NCI-H2227 treated with DMSO at 0.1 percent for 48 hours (cell line): ENCODE measurements at regions not wholly inside any gene's neighbourhood (a gene's known extent, or its start where the extent isn't known, plus 50 kb on each side); places are given as distances from the start of the nearest gene placed in this dataset.
"Not testable (repeated sequence)": the region's sequence is repeated elsewhere in the genome, so short reads cannot be mapped to it uniquely, and the experiment has no call there.

Experiments used
- DNase-seq: peaks from one replicate; lab custom pipeline; 2025; lab: John Stamatoyannopoulos, UW

GRCh38 chr16:18263046-18263445 lies 73.5 kb downstream of the NPIPA8 start:
- not testable (repeated sequence) for DNase-seq

DNA sequence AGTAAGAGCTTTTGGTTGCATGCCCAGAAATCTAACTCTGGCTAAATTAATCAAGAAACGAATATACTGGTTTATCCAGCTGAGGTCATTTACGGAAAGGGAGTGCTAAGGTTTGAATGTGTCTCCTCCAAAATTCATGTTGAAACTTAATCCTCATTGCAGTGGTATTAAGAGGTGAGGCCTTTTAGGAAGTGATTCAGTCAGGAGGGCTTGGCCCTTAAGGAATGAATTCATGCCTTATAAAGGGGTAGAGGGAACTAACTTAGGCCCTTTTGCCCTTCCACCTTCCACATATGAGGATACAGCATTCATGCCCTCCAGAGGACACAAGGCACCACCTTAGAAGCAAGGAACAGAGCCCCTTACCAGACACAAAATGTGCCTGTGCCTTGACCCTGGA lies 74.7 kb downstream of the NPIPA8 start:
- not testable (repeated sequence) for DNase-seq

DNA sequence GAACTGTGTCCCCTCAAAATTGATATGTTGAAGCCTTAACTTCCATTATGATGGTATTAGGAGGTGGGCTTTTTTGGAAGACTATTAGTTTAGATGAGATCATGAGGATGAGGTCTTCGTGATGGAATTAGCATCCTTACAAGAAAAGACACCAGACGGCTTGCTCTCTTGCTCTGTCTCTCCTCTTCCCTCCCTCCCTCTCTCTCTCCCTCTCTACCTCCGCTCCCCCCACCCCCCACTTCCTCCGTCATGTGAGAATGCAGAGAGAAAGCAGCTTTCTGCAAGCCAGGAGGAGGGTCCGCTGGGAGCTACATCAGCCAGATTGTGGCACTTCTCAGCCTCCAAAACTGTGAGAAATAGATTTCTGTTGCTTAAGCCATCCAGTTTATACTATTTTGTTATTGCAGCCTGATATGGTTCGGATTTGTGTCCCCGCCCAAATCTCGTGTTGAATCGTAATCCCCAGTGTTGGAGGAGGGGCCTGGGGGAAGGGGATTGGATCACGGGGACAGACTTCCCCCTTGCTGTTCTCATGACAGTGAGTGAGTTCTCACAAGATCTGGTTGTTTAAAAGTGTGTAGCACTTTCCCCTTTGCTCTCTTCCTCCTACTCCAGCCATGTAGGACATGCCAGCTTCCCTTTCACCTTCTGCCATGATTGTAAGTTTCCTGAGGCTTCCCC lies 76.9 kb downstream of the NPIPA8 start:
- not testable (repeated sequence) for DNase-seq

DNA sequence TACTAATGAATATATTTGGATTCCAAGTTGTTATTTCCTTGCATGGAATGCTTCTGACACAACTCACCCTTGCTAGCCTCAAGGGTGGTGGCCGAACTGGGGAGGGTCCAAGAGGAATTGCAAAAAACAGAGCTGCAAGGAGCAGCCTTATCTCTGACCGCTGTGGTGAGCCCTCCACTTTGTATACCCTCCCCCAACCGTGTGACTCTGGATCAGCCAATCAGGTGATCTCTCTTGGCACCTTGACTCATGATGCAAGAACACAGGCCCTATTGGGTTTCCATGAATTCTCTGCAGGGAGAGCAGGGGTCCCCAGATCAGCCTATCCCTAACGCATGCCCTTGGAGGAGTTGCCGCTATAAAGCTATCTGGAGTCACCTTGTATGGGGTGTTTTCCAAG lies 83.6 kb downstream of the NPIPA8 start:
- not testable (repeated sequence) for DNase-seq

GRCh38 chr16:18230505-18230904 lies 106.0 kb downstream of the NPIPA8 start:
- not testable (repeated sequence) for DNase-seq

- DNase-seq: not testable (repeated sequence)
These were observed 114.2 kb downstream of the NPIPA8 start for GRCh38 chr16:18222054-18223009.

- not testable (repeated sequence) for DNase-seq
These were observed 118.8 kb downstream of the NPIPA8 start for GRCh38 chr16:18217741-18218140.

DNA sequence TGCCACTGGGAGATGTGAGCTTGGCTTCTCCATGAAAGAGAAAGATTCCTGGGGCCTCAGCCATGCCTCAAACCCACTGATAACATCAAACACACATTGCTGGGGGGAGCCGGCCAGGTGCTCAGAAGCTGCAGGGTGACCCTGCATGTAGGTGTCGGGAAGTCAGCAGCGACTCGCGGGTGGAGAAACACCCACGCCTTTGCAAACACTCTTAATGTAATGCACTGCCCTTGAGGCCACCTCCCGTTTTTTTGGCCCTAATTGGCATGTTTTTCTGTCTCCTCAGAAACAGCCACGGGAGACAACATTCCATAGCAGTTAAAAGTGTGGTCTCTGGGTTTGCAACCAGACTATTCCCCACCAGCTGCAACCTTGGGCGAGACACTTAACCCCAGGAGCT lies 119.7 kb downstream of the NPIPA8 start:
- not testable (repeated sequence) for DNase-seq

GRCh38 chr16:18213810-18214209 lies 122.7 kb downstream of the NPIPA8 start:
- DNase-seq: not testable (repeated sequence)

DNA sequence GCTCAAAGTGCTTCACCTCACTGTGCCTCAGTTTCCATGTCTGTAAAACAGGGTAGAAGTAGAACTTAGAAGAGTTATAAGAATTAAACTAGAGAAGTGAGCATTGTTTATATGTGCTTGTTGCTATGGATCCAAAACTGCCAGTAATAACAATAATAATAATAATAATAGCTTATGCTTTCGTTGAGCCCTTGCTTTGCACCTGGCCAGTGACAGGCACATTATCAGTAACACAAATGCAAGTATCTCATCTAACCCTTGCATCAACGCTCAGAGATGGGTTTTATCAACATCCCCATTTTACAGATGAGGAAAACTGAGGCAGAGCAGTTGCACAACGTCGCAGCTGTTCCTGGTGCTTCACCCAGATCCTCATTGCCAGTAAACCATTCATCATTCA lies 125.0 kb downstream of the NPIPA8 start:
- not testable (repeated sequence) for DNase-seq

DNA sequence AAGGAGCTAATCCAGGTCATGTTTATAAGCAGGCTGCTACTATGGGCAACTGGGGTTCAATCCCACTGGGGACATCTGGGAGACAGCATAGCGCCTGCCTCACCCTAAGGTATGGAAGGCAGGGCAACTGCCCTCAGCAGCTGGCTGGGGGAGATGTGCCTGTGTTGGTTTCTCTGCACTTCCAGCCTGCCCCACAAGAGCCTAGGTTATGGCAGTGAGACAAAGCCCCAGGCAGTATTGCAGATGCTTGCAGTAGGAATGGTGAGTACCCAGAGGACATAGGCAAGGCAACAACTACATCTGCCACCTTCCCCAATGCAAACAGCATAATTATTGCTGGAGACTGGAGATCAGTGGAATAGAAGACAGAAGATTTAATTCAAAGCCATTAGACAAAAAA lies 131.8 kb downstream of the NPIPA8 start:
- DNase-seq: not testable (repeated sequence)

GRCh38 chr16:18204309-18204708 lies 132.2 kb downstream of the NPIPA8 start:
- DNase-seq: not testable (repeated sequence)

- DNase-seq: not testable (repeated sequence)
These were observed 135.0 kb downstream of the NPIPA8 start for GRCh38 chr16:18201511-18201910.

DNA sequence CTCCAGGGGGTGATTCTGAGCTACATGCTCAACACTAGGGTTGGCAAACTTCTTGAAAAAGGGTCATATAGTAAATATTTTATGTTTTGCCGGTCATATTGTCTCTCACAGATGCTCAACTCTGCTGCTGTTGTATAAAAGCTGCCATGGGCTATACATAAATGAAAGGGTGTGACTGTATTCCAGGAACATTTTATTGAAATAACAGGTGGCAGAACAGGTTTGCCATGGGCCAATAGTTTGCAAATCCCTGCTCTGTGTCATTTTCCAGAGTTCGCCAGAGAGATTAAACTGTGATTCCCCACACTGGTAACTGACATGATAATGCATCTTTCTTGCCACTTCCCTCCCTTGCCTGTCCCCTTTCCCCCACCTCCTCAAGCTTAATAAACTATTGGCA lies 144.1 kb downstream of the NPIPA8 start:
- not testable (repeated sequence) for DNase-seq

GRCh38 chr16:18190179-18190578 lies 146.4 kb downstream of the NPIPA8 start:
- DNase-seq: not testable (repeated sequence)

DNA sequence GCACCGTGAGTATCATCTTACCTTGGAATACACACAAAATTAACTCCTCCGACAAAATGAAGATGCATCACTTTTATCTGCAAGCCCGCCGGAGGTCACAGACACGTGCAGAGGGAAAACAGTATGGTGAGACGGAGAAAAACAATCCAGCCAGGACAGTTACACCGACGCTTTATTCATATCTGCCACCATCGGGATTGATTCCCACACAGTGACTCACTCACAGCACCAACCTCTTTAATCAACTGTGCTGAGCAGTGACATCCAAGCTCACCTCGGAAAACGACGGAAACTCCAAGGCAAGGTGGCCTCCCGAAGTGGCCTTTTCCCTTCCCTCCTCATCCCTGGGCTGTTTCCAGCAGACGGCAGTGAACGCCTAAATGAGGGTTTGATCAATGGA lies 151.8 kb downstream of the NPIPA8 start:
- DNase-seq: not testable (repeated sequence)

- not testable (repeated sequence) for DNase-seq
These were observed 155.5 kb downstream of the NPIPA8 start for GRCh38 chr16:18181028-18181427.

DNA sequence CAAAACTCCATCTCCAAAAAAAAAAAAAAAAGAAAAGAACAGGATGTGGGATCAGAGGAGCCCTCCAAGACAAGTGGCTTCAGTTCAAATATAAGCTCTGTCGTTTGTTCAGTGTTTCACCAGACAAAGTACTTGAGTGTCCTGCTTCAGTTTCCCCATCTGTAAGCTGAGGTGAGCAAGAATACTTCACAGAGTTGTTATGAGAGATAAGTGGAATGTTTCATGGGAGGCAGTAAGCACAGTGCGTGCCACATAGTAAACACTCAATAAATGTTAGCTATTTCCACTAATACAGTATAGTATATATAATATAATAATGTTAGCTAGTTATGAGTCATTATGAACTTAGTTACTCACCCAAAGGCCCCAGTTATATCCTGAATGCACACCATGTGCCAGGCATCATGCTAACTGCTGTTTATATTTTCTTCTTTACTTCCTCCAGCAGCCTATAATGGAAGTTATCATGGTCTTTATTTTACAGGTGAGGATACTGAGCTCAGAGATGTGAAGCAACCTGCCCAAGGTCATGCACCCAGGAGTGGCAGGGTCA lies 162.5 kb downstream of the NPIPA8 start:
- DNase-seq: not testable (repeated sequence)

GRCh38 chr16:18162293-18162692 lies 174.2 kb downstream of the NPIPA8 start:
- not testable (repeated sequence) for DNase-seq

- DNase-seq: not testable (repeated sequence)
These were observed 175.3 kb downstream of the NPIPA8 start for GRCh38 chr16:18161224-18161623.

GRCh38 chr16:18159185-18159584 lies 177.4 kb downstream of the NPIPA8 start:
- DNase-seq: not testable (repeated sequence)

GRCh38 chr16:18157854-18158253 lies 178.7 kb downstream of the NPIPA8 start:
- not testable (repeated sequence) for DNase-seq
